HPDE6-E6E7 (cell line): ENCODE measurements at regions not wholly inside any gene's neighbourhood (a gene's known extent, or its start where the extent isn't known, plus 50 kb on each side); places are given as distances from the start of the nearest gene placed in this dataset.
A peak's percentile ranks its signal among the peaks of the same experiment; 100 is the strongest.

Experiments used
- DNase-seq: peaks from one replicate; pipeline ENCODE4 v3.0.0; 2011; ENCODE audit warnings: missing footprints; ENCODE audit errors: extremely low spot score

DNA sequence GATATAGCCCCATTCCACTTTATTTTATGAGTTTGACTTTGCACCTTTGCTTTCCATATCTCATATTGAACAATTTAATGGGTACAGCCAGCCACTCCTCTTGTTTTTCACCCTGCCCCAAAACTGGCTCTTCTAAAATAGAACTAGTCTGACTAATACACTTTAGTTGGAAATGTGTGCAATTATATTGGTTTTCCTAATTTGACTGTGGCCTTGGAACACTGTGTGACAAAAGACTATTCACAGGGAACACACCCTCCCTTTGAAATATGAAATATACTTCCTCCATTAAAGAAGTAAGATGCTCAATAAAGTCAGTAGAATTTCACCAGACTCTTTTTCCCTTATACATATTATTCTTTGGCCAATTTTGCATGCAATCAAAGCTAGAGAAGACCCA lies 218.6 kb upstream of the DCN start:
- no peak for DNase-seq

- DNase-seq: no peak
Measured at GRCh38 chr12:91400271-91400670, 217.7 kb upstream of the DCN start.

GRCh38 chr12:91397866-91398532 lies 215.4 kb upstream of the DCN start:
- no peak for DNase-seq

DNA sequence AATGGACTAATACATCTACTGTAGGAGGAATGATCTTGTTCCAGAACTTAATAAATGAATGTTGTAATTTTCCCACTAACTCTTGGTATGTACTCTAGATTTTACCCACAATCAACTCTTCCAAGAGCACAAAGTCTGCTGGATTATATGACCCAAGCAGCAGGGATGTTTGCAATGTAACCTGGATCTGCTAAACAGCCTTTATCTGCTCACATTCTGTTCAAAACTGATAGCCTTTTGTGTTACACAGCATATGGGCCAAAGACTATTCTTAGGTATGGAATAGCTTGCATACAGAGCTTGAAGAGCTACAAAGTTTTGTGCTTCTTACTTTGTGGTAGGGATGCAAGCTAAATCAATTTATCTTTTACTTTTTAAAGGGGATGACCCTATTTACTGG lies 213.7 kb upstream of the DCN start:
- no peak for DNase-seq

- no peak for DNase-seq
Measured at GRCh38 chr12:91395628-91396135, 213.1 kb upstream of the DCN start.

- no peak for DNase-seq
Measured at GRCh38 chr12:91394903-91395302, 212.3 kb upstream of the DCN start.

DNA sequence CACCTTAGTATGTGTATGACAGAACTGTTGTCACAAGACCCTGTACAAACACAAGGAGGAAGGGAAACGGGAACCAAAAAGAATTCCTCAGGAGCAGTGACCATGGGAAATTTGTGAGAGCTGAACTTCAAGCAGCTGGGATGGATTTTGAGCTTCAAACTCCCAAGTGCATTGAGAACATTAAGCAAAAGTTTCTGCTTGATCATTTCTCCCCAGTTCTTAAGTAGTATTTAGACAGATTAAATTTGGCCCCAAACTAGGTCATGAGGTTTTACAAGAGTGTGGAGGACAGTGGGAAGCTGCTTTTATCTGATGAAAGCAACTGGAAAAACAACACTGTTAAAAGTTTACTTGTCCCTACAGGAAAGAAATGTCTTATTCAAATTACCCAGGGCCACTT lies 206.0 kb upstream of the DCN start:
- no peak for DNase-seq

DNA sequence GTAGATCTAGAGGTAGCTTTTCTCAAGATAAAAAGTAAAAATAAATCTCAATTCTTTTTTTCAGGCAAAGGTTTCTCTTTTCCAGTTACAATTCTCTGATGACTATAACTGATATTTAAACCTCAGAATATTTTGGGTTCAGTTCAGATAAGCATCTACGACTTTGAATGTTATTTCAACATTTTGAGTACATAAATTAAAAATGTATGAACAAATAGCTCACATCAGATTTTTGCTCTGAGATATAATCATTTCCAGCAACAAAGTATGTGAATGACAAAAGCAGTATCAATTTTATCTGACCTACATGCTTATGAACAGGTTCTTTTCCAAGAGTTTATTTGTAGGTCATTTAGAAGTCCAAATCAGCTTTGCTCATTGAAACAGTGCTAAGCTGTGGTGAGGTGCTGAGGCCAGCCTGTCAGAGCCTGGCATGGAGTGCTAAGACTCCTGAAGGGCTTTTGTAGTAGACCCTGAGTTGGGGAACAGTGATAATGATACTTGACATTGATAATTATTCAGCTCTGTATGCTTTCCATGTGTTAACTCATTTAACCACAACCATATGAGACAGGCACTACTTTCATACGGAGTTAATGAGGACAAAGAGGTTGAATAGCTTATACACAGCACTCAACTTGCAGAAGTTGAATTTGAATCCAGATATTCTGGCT lies 205.0 kb upstream of the DCN start:
- DNase-seq: no peak

DNA sequence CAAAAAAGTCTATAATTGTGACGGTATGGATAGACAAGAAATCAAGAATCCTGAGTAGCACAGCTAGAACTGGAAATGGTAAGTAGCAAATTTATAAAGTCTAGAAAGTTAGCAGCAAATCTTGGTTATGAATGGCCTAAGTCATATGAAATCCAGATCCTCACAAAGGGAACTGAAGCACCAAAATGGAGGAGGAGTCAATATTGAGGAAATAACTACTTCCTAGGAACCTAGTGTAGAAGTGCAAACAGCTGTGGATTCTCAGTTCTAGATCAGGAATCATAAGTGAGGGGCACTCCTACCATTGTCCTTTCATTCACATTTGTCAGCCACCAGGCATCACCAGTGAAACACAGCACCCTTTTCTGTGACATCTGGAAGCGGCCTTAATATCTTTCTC lies 202.2 kb upstream of the DCN start:
- DNase-seq: no peak

DNA sequence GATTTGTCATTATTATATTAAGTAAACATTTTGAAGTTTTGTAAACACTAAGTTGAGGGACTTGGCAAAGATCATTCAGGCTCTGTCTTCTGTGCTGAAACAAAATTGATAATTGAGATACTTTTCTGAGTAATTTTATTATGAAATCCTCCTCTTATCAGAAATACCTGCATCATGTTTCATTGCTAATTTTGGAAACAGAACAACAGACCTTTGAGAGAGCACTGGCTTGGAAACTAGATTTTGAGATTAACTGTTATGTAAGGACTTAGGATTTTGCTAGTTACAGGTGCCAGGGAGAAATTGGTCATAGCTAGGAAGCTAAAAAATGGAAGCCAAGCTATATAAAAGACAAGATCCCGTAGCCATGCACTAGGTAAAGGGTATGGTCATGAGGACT lies 201.7 kb upstream of the DCN start:
- no peak for DNase-seq

GRCh38 chr12:91383099-91383498 lies 200.5 kb upstream of the DCN start:
- no peak for DNase-seq

GRCh38 chr12:91382081-91382543 lies 199.5 kb upstream of the DCN start:
- DNase-seq: peak; percentile 34

- peak; percentile 29 for DNase-seq
Measured at GRCh38 chr12:91381309-91381804, 198.7 kb upstream of the DCN start.

DNA sequence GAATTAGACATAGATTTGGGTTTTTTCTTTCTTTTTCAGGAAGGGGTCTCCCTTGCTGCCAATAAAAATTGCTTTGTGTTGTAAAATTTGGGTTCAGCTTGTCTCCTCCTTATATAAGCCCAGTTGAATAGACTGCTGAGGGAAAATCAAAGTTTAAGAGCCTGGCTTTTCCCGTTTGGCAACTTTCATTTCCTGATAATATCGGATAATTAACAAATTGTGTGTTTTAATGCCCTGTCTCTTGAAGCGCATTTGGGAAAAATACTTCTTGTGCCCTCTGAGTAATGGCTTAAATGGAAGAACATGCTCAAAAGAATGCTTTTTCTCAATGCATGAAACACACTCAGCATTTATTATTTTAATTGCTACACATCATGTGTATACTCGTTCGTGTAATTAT lies 198.0 kb upstream of the DCN start:
- no peak for DNase-seq

GRCh38 chr12:91379051-91379775 lies 196.6 kb upstream of the DCN start:
- no peak for DNase-seq

DNA sequence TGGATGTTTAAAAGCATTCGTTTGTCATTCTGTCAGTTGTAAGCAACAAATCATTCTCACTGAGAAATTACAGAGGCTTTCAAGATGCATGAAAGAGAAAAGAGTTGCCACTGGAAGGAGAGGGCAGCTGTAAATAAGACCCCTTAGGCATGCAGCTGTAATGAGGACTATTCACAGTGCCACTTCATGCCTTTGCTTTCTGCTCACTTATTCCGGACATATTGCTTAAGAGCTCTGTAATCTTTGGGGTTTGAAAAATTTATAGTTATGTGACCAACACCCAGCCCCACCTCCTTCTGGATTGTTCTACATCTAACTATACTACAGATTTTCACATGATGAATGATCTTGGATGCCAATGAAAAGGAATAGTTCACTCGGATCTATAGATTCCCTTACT lies 194.8 kb upstream of the DCN start:
- no peak for DNase-seq

DNA sequence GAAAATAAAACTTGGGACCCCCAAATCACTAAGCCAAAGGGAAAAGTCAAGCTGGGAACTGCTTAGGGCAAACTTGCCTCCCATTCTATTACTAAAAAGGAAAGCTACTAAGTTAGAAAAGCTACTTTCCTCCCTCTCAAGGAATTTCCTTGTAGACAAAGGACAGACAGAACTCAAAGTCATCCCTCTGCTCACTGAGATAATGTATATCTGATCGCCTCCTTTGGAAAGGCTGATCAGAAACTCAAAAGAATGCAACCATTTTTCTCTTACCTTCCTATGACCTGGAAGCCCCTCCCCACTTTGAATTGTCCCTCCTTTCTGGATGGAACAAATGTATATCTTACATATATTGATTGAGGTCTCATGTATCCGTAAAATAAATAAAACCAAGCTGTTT lies 190.5 kb upstream of the DCN start:
- no peak for DNase-seq

GRCh38 chr12:91370086-91370868 lies 187.7 kb upstream of the DCN start:
- DNase-seq: no peak

GRCh38 chr12:91368613-91369012 lies 186.0 kb upstream of the DCN start:
- DNase-seq: no peak

- DNase-seq: no peak
Measured at GRCh38 chr12:91367234-91367849, 184.7 kb upstream of the DCN start.

DNA sequence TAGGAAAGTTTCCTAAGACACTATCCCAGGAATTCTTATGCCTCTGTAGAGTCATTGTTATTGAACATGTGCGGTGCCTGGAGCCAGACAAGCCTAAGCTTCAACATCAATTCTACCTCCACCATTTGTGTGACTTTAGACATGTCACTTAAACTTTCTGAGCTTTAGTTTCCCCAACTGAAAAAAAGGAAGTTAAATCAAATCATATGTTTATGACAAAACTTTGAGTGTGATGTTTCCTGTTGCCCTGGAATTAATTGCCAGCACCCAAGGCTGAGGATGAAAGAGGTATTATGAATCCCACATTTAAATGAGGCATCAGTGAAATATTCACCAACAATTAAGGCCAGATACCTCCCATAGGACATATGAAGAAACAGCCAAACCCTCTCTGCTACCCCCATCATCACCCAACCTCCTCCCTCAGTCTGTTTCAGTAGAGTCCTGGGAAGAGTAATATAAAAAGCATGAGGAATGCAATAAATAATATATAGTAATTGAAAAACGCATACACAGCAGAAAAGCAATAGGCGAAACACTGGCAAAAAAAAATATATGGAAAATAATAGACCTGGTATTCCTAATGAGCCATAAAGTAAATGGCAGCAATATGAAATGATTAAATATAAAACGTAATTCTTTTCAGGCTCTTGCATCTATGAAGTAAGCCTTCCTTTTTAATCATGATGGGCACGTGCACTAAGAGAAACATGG lies 182.0 kb upstream of the DCN start:
- no peak for DNase-seq
